NT2/D1 (cell line): ENCODE measurements at regions not wholly inside any gene's neighbourhood (a gene's known extent, or its start where the extent isn't known, plus 50 kb on each side); places are given as distances from the start of the nearest gene placed in this dataset.

ENCODE experiments used
- DNase-seq: peaks from one replicate; pipeline ENCODE4 v3.0.0-alpha.2; 2011; ENCODE audit warnings: low read depth, low spot score
- H3K27me3 ChIP-seq: 2 replicates; pipeline ENCODE4 v1.6.0; 2011; ENCODE audit warnings: mild to moderate bottlenecking; ENCODE audit not compliant: insufficient read length, insufficient read depth
- H3K36me3 ChIP-seq: 2 replicates; pipeline ENCODE4 v1.6.1; 2011; ENCODE audit warnings: mild to moderate bottlenecking, low read length, mixed read lengths; ENCODE audit not compliant: insufficient read depth, insufficient read length
- H3K4me1 ChIP-seq: 2 replicates; pipeline ENCODE4 v1.5.1; 2011; ENCODE audit not compliant: insufficient read depth, insufficient read length
- H3K4me3 ChIP-seq: 2 replicates; pipeline ENCODE4 v1.5.1; 2011; ENCODE audit warnings: low read depth; ENCODE audit not compliant: insufficient read length
- H3K9ac ChIP-seq: 2 replicates; pipeline ENCODE4 v1.6.0; 2011; ENCODE audit warnings: low read depth; ENCODE audit not compliant: insufficient read length
- H3K9me3 ChIP-seq: 2 replicates; pipeline ENCODE4 v1.5.1; 2011; ENCODE audit warnings: mild to moderate bottlenecking, low read length; ENCODE audit not compliant: insufficient read depth
- SUZ12 ChIP-seq: IDR thresholded peaks from 2 replicates; pipeline ENCODE4 v1.6.1; 2011; ENCODE audit not compliant: insufficient read length, insufficient read depth; ENCODE audit errors: extremely low read depth
- YY1 ChIP-seq: IDR thresholded peaks from 2 replicates; pipeline ENCODE4 v1.6.1; 2011; ENCODE audit not compliant: insufficient read length, insufficient read depth
- ZNF274 ChIP-seq: IDR thresholded peaks from 2 replicates; pipeline ENCODE4 v1.6.1; 2011; ENCODE audit warnings: mild to moderate bottlenecking, low read depth, low read length

DNA sequence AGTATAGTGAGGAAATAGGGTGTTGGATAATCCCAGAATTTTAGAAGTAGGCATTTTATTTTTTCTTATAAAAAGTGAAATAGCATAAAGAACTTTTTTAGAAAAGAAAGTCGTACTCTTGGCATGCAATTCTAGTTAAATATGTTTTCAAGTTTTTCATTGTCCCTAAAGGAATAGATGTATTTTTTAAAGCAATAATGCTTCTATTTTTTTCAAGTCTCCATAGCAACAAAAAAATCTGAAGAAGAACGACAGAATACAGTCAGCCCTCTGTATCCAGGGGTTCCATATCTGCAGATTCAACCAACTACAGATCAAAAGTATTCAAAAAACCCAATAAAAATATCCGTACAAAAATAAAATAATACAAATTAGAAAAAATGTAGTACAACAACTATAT is 538.2 kb downstream of the GLUD2 start:
- no peaks in the 10 kb centered on the region for H3K4me1 ChIP-seq
- TF ChIP-seq YY1: no peak
- no peak for TF ChIP-seq ZNF274
- TF ChIP-seq SUZ12: no peak
- H3K4me3 ChIP-seq: no peak overlapping the region
- DNase-seq: no peak
- H3K9ac ChIP-seq: no peak overlapping the region
- no peaks in the 10 kb centered on the region for H3K27me3 ChIP-seq
- H3K36me3 ChIP-seq: no peaks in the 10 kb centered on the region
- no peaks in the 10 kb centered on the region for H3K9me3 ChIP-seq

DNA sequence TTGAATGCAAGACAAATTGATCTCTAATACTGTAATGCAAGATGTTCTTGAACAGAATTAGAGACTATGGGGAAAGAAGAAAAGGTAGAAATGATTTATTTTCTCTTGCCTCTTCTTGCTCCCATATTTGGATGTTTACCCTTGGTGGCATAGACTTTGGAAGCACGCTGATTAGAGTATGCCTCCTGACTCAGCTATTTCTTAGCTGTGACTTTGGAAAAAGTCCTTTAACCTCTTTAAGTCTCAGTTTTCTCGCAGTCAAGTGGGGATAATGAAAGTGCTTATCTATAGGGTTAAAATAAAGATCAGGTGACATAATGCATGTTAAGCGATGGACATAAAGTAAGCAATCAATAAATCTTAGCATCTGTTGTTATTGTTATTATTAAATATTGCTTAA is 545.5 kb downstream of the GLUD2 start:
- TF ChIP-seq SUZ12: no peak
- no peak for TF ChIP-seq ZNF274
- no peak for TF ChIP-seq YY1
- H3K4me3 ChIP-seq: no peak overlapping the region
- H3K9me3 ChIP-seq: no peaks in the 10 kb centered on the region
- no peaks in the 10 kb centered on the region for H3K4me1 ChIP-seq
- H3K27me3 ChIP-seq: no peaks in the 10 kb centered on the region
- H3K9ac ChIP-seq: no peak overlapping the region
- H3K36me3 ChIP-seq: no peaks in the 10 kb centered on the region
- no peak for DNase-seq

DNA sequence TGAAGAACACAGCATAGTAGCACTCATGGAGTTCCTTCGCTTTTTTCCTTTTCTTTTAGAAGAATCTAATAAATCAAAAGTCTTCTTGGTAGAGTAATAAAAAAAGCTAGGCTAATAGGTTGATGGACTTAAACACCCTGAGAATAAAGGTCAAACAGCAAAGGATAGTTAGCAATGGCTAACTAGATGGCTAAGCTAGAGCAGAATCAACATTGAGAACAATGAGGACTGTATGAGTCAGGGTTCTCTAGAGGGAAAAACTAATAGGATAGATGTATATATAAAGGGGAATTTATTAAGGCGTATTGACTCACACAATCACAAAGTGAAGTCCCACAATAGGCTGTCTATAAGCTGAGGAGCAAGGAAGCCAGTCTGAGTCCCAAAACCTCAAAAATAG is 550.9 kb downstream of the GLUD2 start:
- DNase-seq: no peak
- no peak overlapping the region for H3K4me3 ChIP-seq
- H3K36me3 ChIP-seq: no peaks in the 10 kb centered on the region
- TF ChIP-seq ZNF274 (no peak), SUZ12 (no peak), YY1 (no peak)
- H3K27me3 ChIP-seq: no peaks in the 10 kb centered on the region
- no peak overlapping the region for H3K9ac ChIP-seq
- H3K4me1 ChIP-seq: no peaks in the 10 kb centered on the region
- no peaks in the 10 kb centered on the region for H3K9me3 ChIP-seq

DNA sequence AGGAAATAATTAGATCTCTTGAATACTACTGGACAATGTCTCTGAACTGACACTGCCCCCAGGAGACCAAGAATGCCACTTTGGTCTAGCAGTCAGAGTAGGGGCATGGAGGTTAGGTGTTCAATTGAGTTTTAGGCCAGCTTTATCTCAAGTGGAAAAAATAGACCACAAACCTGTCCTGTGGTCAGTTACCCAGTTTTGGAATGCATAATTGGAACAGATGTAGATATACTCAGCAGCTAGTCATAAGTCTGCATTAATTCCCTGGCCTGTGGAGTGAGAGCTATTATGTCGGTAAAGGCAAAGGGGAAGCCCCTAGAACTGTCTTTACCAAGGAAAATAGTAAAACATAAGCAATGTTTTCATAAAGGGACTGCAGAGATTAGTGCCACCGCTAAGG is 587.7 kb downstream of the GLUD2 start:
- Histone ChIP-seq H3K4me3 (no peak overlapping the region), H3K27me3 (no peaks in the 10 kb centered on the region), H3K9me3 (no peaks in the 10 kb centered on the region), H3K4me1 (no peaks in the 10 kb centered on the region), H3K36me3 (no peaks in the 10 kb centered on the region), H3K9ac (no peak overlapping the region)
- TF ChIP-seq SUZ12 (no peak), ZNF274 (no peak), YY1 (no peak)
- DNase-seq: no peak

DNA sequence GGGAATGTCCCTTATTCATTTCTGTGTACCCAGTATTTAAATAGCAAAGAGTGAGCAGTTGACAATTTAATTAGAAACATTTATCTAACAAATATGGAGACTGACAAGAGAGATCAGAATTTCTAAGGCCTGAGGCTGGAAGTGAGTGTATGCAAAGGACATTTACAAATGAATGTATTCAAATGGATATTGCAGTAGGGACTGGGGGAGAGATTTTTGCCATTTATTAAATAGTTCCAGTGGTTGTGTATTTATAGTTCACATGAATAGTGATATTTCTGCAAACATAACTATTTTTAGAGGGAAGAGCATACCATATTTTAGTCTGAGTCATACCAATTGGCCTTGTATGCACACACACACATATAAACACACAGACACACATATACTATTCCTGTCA is 592.4 kb downstream of the GLUD2 start:
- TF ChIP-seq ZNF274 (no peak), YY1 (no peak), SUZ12 (no peak)
- Histone ChIP-seq H3K27me3 (no peaks in the 10 kb centered on the region), H3K4me3 (no peak overlapping the region), H3K4me1 (no peaks in the 10 kb centered on the region), H3K9ac (no peak overlapping the region), H3K36me3 (no peaks in the 10 kb centered on the region), H3K9me3 (no peaks in the 10 kb centered on the region)
- no peak for DNase-seq

DNA sequence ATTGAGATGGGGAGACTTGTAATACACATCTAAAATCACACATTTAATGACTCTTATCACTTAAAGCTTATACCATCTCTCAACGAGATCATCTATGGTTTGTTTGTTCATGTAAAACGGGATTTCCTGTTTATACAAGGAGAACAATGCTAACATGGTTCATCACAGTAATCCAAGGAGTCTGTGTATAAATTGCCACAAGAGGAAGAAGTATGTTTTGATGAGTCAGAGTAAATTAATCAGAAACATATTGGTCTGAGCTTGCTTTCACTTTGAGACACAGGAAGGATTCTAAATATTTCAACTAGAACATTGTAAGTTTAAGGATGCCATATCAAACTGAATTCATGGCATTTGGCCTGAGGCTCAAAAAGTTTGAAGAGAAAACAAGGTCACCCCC is 594.1 kb downstream of the GLUD2 start:
- Histone ChIP-seq H3K4me1 (no peaks in the 10 kb centered on the region), H3K36me3 (no peaks in the 10 kb centered on the region), H3K9me3 (no peaks in the 10 kb centered on the region), H3K9ac (no peak overlapping the region), H3K4me3 (no peak overlapping the region), H3K27me3 (no peaks in the 10 kb centered on the region)
- TF ChIP-seq YY1 (no peak), SUZ12 (no peak), ZNF274 (no peak)
- no peak for DNase-seq

DNA sequence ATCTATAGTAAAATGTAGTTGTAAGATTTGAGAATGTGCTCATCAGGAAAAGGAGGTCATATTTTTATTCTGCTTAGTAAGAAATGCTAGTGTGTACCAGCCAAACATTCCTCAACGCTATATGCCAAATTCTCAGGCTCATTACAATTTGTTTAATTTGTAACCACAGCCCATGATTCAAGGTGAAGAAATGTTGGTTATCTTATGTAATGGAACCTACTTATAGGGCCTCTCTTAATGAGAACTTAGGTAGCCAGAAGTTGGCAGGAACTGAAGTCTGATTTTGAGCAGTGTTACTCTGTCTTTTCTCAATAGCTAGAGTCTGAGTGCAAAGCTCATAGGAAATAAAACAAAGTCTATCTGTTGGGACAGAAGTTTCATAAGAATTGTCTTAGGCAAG is 595.0 kb downstream of the GLUD2 start:
- TF ChIP-seq YY1 (no peak), SUZ12 (no peak), ZNF274 (no peak)
- no peaks in the 10 kb centered on the region for H3K9me3 ChIP-seq
- no peaks in the 10 kb centered on the region for H3K27me3 ChIP-seq
- H3K4me1 ChIP-seq: no peaks in the 10 kb centered on the region
- H3K4me3 ChIP-seq: no peak overlapping the region
- H3K36me3 ChIP-seq: no peaks in the 10 kb centered on the region
- H3K9ac ChIP-seq: no peak overlapping the region
- DNase-seq: no peak

DNA sequence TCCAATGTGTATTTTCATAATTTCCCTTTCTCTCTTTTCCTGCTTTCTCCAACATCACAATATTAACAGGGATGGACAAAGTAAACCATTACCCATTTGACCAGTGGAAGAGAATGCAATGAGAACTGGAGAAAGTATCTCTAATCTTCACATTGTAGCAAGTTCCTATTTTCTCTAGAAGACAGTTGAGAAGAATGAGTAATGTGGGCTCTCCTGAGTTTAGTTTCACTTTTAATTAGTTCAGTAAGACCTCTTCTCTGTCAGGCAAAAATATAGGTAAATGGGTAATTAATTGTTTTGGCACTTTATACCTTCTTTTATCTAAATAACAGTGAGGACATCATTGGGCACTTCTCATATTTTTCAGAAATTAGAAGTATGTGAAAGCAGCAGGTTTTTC is 602.0 kb downstream of the GLUD2 start:
- Histone ChIP-seq H3K4me1 (no peaks in the 10 kb centered on the region), H3K9me3 (no peaks in the 10 kb centered on the region), H3K9ac (no peak overlapping the region), H3K4me3 (no peak overlapping the region), H3K27me3 (no peaks in the 10 kb centered on the region), H3K36me3 (no peaks in the 10 kb centered on the region)
- TF ChIP-seq SUZ12 (no peak), ZNF274 (no peak), YY1 (no peak)
- no peak for DNase-seq
